NCI-H69 (cell line): ENCODE measurements at regions not wholly inside any gene's neighbourhood (a gene's known extent, or its start where the extent isn't known, plus 50 kb on each side); places are given as distances from the start of the nearest gene placed in this dataset.

Source experiments
- DNase-seq: peaks from one replicate; lab custom pipeline; 2025; lab: John Stamatoyannopoulos, UW

DNA sequence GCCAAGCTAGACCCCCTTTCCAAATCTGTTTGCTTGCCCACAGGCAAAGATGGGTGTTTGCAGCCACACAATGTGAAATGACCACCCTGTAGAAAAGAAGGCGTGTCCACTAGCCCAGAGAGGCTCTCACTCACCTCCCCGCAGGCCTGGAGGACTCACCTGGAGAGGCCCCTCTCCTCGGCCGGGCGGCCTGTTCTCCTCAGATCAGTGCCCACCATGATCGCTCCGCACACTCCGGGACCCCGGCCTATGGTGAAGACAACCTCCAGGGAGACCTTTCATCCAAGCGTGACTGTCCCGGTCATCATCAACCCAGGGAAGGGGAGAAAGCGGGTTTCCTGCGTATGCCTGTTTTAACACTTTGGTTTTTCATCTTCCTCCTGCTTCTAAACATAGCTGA lies 328.7 kb upstream of the SALL3 start:
- no peak for DNase-seq

DNA sequence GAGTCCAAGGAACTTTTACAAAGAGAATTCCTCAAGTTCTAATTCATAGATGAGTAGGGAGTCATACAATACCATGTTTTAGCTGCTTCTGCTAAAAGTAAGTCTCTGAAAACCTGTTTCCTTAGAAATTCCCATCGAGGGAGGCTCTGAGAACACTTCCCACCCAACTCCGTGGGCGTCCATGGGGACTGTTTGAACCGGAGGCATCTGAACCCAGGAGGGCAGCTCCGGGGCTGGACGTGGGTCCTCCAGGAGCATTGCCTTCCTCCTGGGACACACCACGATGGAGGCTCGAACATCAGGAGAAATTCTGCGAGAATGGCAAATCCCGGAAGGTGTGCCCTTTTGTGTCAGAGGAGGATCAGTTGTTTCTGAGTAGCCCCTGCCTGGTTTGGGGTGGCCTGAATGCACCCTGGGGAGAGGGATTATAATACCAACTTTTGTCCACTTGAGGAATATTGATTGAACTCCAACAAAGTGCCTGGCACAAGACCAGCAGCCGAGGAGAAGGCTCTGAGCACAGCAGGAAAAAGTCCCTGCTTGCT lies 327.5 kb upstream of the SALL3 start:
- no peak for DNase-seq

DNA sequence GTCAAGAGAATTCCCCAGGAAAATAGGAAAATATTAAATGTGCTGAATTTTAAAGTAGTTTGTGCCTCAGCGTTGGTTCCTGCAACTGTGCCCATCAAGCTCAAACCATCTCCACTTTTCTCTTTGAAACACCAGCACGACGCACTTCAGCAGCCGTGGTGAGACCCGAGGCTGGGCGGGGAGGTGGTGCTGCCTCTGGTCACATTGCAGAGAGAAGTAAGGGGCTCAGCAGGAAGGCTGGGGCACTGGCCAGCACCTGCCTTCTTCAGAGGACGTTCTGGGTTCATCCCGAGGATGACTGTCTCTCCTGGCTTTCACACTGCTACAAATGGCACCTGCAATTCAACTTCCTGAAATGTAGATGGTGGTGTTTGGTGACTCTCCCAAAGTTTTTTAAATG lies 323.7 kb upstream of the SALL3 start:
- no peak for DNase-seq

DNA sequence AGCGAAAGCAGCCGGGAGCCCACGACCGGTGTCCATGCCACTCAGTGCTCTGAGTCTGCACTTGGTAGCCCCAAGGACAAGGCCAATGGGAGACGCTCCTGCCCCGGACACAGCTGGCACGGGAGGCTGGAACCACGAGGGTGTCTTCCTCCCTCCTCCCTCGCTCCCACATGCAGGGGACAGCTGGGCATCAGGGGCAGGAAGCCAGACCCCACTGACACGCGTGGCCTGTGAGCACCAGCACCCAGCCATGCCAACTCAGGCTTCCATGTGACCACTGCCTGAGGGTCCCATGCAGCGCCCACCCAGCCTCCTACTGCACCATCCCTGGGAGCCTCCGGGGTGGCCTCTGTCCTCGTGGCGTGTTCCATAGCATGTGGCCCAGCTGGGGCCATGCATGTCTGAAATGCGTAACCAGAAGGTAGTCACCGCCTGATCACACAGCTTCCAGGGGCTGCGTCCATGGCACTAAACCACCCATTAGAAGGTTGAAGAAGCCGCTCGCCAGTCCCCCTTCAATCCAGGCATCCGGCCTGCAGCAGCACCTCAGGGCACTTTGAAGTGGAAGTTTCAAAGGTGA lies 323.2 kb upstream of the SALL3 start:
- no peak for DNase-seq

DNA sequence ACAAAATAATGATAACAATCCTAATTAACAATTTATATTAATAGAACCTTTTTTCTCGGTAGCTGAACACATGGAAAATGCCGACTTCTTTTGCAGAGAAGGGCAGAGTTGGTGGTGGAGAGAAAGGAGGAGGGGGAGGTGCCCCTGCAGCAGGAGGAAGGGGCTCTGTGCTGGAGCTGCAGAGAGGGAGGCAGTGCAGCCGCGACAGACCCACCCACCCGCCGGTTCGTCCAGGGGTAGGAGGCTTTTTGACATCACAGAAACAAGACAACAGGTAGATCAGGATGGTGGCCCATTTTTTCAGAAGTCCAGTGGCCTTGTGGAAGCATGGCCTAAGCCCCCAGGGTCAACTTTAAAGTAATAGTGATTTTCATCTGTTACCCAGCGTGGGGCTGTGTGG lies 321.1 kb upstream of the SALL3 start:
- DNase-seq, result no peak

DNA sequence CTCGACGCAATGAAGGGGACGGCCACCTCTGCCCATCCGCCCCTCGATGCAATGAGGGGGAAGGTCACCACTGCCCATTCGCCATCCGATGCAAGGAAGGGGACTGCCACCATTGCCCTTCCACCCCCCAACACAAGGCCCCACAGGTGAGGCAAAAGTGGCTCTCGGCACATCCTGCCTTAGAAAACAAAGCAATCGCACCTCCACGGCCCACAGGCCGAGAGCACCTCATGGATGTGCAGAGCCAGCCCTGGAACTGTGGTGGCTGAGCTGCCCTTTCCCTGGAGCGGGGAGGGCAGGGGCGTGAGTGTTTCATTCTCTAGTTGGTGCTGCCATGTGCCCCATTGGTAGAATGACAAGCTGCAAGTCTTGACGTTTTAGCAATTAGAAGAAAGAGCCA lies 320.6 kb upstream of the SALL3 start:
- DNase-seq, result no peak

DNA sequence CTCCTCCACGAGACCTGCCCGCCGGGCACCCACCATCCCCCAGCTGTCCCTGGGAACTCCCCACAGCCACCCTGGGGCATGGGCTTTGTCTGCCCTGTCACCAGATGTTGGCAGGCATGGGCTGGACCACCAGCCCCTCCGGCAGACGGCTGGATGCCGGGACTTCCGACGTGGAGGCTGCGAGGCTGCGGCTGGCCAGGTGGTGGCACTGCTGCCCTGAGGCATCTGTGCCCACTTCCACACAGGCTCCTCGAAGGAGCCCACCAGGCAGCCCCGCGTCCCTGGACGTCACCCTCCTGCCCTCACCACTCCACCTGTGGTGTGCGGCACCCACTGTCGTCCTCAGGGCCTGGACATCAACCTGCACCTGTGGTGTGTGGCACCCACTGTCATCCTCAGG lies 319.9 kb upstream of the SALL3 start:
- peak; percentile 74 for DNase-seq

DNA sequence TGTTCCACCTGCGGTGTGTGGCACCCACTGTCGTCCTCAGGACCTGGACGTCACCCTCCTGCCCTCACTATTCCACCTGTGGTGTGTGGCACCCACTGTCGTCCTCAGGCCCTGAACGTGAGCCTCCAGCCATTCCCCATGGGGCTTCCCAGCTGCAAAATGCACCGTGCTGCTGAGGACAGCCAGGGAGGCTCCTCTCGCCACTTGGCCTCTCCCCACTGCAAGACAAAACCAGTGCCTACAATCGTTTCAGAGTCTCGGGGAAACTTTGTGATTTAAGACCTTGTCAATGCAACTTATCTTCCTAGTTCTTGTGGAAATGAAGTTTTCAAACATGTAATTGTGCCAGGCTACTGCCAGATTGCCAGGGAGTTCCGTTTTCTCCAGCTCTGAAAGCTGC lies 319.3 kb upstream of the SALL3 start:
- DNase-seq, result no peak

DNA sequence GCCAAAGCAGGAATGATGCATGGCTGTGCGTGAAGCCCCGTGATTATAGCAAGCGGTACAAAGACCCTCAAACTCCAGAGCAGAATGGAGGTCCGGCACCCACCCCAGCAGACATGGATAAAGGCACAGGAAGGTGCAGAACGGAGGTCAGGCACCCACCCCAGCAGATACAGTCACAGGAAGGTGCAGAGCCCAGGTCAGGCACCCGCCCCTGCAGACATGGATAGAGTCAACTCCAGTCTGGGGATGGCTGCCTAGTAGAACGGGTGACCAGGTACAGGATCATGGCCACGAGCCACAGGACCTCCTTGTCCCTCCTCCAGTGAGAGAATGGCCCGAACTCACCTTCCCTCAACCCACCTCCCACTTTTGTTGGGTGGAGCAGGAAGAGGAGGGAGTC lies 318.3 kb upstream of the SALL3 start:
- no peak for DNase-seq

DNA sequence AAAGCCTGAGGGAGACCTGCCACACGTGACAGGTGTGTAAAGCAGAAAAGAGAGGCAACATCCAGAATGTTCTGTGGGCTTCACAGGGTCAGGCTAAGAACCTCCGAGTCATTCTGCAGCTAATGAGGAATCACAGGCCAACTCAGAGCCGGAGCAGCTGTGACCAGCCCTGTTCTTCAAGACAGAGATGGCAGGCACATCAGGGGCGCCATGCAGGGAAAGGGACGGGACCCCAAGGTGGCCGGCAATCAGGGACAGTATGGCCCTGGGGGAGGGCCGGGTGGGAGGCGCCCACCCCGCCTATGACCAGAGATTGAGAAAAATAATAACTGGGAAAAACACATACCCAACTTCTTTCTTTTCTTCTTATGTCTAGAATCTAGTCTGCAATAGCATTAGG lies 316.7 kb upstream of the SALL3 start:
- DNase-seq, result no peak

DNA sequence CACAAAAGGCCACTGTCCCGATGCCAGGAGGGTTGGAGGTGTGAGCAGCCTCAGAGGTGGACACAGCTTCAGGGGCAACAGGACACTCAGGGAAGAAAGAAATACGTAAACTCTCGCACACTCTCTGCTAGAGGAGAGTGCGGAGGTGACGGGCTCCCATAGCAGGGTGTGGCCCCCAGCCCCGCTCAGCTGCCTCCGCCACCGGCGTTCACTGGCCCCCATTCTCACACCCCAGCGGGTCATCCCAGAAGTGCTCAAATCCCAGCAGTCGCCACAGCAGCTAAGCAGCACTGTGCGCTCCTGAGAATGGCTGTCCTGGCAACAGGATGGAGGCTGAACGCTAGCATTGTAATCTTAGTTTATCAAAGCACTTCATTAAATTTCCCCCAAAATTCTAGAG lies 315.6 kb upstream of the SALL3 start:
- no peak for DNase-seq

DNA sequence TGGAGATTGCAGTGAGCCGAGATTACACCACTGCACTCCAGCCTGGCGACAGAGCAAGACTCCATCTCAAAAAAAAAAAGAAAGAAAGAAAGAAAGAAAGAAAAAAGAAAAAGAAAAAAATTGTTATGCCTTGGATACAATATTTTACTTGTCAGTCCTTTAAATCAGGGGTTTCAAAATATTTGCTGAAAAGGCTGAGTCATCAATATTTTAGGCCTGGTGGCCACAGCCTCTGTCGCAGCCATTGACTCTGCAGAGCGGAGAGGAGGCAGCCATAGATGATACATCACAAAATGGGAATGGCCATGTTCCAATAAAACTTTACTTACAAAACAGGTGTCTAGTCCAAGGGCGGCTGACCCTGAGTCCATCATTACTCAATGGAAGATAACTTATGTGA lies 314.8 kb upstream of the SALL3 start:
- DNase-seq, result no peak

DNA sequence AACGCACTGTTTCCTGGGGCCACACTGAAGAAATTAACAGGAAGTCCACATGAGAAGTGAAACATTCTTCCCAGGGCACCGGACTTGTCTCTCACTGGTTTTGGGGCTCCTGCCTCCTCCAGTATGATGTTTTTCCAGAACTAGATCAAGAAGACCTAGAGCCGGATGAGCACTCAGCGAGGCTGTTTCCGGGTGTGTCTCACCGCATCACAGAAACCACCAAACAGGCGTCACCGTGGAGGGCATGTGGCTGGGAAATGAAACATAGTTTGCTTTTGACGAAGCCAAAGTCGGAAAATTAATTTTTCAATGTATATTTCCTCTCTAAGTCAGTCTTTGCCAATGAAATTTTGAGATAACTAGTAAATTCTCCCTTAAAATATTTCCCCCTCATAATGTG lies 314.0 kb upstream of the SALL3 start:
- no peak for DNase-seq

DNA sequence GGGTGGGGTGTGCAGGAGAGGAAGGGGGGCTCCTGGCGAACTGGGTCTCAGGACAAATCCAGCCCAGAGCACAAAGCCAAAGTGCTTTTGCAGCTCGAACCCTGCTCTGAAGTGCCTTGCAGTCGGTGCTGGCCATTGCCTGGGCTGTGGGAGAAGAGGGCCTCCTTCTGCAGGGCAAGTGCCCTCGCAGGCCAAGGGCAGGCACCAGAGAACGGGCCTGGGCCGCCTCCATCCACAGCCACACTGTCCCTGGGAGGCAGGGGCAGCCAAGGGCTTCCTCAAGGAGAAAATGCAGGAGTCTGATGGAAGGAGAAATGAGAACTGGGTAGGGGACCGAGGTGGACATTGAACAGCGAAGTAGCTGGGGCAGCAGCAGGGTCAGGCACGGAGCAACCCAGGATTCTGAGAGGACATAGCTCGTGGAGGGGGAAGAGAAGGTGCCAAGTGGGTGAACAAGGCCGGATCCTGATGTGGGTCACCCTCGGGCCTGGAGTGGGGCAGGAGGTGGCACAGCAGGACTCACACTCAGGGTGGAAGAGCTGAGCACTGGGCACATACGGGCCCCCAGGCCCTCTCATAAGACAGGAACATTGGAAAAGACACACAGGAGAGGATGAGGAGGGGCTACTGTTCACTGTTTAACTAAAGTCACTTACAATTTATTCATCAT lies 312.8 kb upstream of the SALL3 start:
- DNase-seq, result no peak

DNA sequence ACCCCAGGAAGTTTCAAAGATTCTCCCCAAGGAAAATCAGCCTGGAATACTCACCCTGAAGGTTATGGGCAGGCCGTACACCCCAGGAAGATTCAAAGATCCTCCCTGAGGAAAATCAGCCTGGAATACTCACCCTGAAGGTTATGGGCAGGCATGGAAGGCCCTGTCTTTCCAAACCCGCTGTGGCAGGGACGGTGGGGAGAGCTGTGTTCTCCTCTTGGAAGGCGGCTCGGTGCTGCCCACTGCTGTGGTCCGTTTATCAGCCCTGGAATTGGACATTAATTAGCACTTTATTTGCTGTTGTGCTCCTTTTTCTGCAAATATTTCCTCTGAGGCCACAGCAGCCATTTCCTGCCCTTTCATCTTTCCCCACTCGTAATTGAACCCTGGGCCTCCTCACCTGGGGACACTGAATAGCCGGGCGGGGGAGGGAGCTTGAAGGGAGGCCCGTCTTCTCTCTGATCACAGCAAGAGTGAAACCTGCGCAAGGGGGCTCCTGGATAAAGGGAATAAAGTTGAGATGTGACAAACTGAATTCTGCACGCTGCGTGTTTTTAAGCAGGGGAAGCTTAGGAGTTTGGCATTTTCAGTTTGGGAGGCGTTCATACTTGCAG lies 308.7 kb upstream of the SALL3 start:
- peak; percentile 62 for DNase-seq

DNA sequence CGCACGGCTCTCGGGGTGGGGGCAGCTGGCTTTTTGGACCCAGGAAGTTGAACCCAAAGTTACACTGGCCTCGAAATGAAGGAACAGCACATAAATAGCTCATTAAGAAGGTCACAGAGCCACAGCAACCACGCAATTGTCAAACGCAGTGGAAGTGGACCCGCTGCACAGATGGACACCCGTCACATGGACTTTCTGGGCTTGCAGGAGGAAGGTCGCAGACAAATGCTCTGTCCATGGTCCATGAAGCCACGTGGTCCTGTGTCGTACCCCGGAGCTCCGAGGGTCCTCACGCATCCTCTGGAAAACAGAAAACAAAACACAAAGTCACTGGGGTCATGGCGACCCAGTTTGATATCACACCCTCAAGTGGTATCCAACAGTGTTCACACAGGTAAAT lies 308.1 kb upstream of the SALL3 start:
- DNase-seq, result no peak

DNA sequence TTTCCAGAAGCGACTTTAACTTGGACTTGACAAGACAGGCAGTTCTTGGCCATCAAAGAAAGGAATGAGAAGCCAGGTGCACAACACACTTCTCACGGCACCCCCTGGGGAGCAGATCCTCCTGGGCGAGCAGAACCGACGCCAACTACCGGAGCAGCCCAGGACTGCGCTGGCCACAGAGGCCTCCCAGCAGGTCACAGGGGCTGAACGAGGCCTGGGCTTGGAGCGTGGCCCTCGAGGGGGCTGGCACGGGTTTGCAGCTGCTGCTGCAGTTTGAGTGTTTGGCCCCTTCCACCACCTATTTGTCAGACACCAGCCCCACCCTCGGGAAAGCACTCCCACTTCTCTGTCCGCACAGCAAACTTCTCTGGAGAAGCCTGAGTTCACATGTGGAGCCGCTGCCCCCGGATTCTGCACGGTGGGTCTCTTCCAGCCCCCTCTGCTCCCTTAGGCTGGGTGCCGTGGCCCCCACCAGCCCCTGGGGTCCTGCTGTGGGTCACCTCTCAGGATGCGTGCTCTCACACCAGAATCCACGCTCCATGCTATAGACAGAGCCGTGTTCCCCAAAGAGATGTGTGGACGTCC lies 306.7 kb upstream of the SALL3 start:
- DNase-seq, result no peak

DNA sequence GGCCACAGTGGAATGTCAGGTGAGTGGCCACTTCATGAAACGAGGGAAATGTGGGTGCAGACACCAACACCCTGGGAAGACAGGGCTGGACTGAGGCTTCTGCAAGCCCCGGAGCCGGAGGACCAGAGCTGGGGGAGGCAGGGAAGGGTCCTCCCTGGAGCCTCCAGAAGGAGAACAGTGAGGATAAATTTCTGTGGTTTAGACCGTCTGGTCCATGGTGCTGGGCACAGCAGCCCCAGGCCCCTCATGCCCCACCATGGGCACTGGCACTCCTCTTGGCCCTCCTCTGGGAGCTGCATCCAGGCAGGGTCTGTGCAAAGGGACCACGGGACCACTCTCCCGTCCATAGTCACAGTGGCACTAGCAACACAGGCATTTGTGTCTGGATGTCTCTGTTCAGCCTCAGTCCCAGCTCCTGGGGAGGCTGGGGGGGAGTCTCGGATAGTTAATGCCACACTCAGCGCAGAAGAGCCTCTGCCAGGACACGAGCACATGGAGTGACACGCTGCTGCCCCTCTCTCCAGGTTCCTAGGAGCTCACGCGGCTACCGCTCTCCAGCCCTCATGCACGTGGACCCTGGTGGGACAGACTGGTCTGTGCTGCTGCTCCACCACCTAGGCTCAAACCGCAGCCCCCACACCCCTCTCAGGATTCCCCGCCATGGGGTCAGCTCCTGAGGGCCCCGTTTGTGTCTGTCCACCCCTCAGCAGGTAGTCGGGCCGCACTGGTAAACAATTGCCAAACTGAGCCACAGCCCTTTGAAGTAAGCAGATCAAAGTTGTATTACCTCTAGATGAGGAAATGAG lies 305.9 kb upstream of the SALL3 start:
- DNase-seq, result no peak

DNA sequence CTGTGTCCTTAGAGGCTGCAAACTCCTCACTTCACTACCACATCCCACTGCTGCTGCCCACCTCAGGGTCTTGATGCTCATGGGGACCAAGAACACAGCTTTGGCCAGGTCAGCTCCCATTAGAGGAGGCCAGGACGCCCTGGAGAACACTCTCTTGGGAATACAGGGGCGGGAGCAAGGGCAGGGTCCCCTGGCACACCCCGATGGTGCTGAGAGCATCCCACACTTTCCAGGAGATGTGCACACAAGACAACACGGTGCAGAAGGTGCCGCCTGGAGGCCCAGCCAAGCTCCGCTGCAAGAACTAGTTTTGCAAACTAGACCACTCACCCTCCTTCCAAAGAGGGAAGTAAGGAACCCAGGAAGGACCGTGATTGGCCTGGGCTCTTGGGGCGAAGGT lies 304.4 kb upstream of the SALL3 start:
- no peak for DNase-seq

DNA sequence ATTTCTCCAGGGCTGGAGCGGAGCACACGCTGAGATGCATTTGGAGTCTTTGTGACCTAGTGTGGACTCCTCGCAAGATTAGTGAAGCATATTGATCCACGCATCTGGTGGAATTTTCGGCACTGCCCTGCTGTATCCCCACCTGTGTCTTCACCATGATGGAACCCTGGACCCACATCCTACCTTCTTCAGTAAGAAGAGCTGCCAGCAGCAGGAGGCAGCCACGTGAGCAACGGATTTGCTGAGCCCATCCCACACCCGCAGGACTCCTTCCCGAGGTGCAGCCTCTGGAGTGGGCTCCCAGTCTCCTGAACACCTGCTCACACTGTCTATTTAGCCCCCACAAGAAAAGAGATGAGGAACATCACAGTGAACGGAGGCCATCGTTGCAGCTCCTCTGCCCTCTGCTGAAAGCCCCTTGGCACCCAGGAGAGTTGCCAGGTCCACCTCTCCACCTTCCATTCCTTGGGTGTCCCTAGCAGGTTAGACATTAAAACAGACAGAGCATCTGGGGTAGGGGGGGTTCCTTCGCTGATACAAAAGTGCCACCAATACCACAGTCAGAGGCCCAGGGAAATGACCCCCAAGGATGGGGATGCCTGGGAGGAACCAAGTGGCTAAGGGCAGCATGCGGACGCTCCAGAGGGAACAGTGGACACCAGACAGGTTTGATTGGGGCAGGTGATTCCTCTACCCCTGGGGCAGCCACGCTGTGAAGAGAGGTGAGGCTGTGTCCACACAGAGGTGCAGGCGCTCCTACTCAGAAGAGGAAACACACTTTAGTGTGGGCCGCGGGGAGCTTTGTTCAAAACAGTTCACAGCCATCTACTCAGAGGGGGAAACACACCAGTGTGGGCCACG lies 302.8 kb upstream of the SALL3 start:
- DNase-seq, result no peak
